ENCODE measurements at regions not wholly inside any gene's neighbourhood (a gene's known extent, or its start where the extent isn't known, plus 50 kb on each side); places are given as distances from the start of the nearest gene placed in this dataset.
A peak's percentile ranks its signal among the peaks of the same experiment; 100 is the strongest.

DNA sequence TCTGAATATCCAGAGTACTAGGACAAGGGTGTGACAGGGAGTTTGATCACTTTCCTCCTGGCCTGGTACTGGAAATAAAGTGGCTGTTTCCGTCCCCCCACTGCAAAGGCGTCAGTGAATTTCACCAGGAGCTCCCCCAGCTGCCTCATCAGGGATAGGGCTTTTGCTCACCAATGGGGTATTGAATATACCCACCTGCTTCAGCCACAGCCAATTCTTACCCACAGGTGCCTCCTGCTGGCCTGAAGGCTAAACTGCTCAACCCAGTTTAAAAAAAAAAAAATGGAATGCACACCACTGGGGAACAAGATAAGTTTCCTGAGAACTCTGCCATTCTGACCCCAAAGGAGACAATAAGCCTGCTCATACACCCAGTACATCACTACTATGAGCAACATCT lies 65.3 kb upstream of the MS4A8 start:
- TF ChIP-seq EZH2phosphoT487 (IDR thresholded peaks at IDR 0.05; ENCODE audit: borderline replicate concordance, low read length): no peak
- TF ChIP-seq CTCF (IDR thresholded peaks at IDR 0.05; ENCODE audit: low read depth, low read length, poor library complexity, severe bottlenecking): peak; percentile 68
- no peaks in the 10 kb centered on the region for H4K20me1 ChIP-seq (ENCODE audit: control insufficient read depth, insufficient read depth, low read depth, low read length)
- no peaks in the 10 kb centered on the region for H3K9me2 ChIP-seq (replicated peaks; ENCODE audit: control insufficient read depth, low read length)
- H3K27ac ChIP-seq (ENCODE audit: low read depth, low read length): no peak overlapping the region
- no peaks in the 10 kb centered on the region for H3F3A ChIP-seq (ENCODE audit: control insufficient read depth, insufficient read depth)
- no peaks in the 10 kb centered on the region for H3K36me3 ChIP-seq (ENCODE audit: control insufficient read depth, low read length)
- H3K4me2 ChIP-seq (ENCODE audit: low read length): no peak overlapping the region
- no peak overlapping the region for H3K4me3 ChIP-seq (ENCODE audit: low read length)
- no peaks in the 10 kb centered on the region for H3K79me2 ChIP-seq (ENCODE audit: control insufficient read depth, low read length)
- H3K9me3 ChIP-seq (ENCODE audit: control insufficient read depth, insufficient read depth, low read length): no peaks in the 10 kb centered on the region
- no peaks in the 10 kb centered on the region for H3K27me3 ChIP-seq (ENCODE audit: control insufficient read depth, low read length)
- no peaks in the 10 kb centered on the region for H3K4me1 ChIP-seq (ENCODE audit: control insufficient read depth, low read length)

DNA sequence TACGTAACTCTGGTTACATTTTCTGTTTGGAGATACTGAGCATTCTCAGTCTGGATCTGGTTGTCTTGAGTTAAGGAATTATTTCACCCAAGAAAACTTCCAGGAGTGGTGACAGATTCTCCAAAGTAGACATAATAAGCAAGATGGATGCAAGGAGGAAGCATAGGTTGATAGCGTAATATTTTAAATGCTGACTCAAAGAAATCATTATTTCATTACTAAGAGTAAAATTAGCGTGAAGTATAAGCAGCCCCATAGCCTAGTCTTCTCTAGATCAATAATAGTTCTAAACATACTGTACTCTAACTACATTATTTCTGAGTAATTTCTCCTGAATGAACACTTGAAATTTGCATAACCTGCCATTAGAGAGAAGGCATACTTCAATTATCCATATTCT lies 57.5 kb upstream of the MS4A8 start:
- no peaks in the 10 kb centered on the region for H3K9me2 ChIP-seq (replicated peaks; ENCODE audit: control insufficient read depth, low read length)
- H3K4me1 ChIP-seq (ENCODE audit: control insufficient read depth, low read length): no peaks in the 10 kb centered on the region
- no peaks in the 10 kb centered on the region for H3K27me3 ChIP-seq (ENCODE audit: control insufficient read depth, low read length)
- no peaks in the 10 kb centered on the region for H4K20me1 ChIP-seq (ENCODE audit: control insufficient read depth, insufficient read depth, low read depth, low read length)
- no peaks in the 10 kb centered on the region for H3K79me2 ChIP-seq (ENCODE audit: control insufficient read depth, low read length)
- no peaks in the 10 kb centered on the region for H3K36me3 ChIP-seq (ENCODE audit: control insufficient read depth, low read length)
- H3F3A ChIP-seq (ENCODE audit: control insufficient read depth, insufficient read depth): no peaks in the 10 kb centered on the region
- H3K4me2 ChIP-seq (ENCODE audit: low read length): no peak overlapping the region
- no peak overlapping the region for H3K4me3 ChIP-seq (ENCODE audit: low read length)
- H3K9me3 ChIP-seq (ENCODE audit: control insufficient read depth, insufficient read depth, low read length): no peaks in the 10 kb centered on the region
- TF ChIP-seq CTCF (IDR thresholded peaks at IDR 0.05; ENCODE audit: low read depth, low read length, poor library complexity, severe bottlenecking): no peak
- TF ChIP-seq EZH2phosphoT487 (IDR thresholded peaks at IDR 0.05; ENCODE audit: borderline replicate concordance, low read length): no peak
- H3K27ac ChIP-seq (ENCODE audit: low read depth, low read length): no peak overlapping the region

DNA sequence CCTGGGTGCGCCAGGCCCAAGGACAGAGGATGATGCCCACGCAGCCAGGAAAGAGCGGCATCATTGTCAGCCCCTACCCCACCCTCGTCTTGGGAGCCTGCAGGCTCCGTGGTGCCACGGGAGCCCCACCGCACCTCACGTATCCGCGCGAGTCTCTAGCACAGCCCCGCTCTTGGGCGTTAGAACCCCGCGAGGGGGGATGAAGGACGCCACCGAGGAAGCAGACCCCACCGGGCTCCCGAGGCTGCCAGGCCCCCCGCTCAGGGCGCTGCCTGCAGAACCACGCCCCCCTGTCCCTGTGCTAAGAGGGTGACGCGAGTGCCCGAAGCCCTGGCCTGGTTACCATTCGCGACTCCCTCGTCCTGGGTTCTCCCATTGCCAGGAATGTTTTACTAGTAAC lies 52.3 kb upstream of the MS4A8 start:
- no peaks in the 10 kb centered on the region for H3K79me2 ChIP-seq (ENCODE audit: control insufficient read depth, low read length)
- no peaks in the 10 kb centered on the region for H3F3A ChIP-seq (ENCODE audit: control insufficient read depth, insufficient read depth)
- H3K4me1 ChIP-seq (ENCODE audit: control insufficient read depth, low read length): no peaks in the 10 kb centered on the region
- H3K9me3 ChIP-seq (ENCODE audit: control insufficient read depth, insufficient read depth, low read length): no peaks in the 10 kb centered on the region
- no peaks in the 10 kb centered on the region for H3K36me3 ChIP-seq (ENCODE audit: control insufficient read depth, low read length)
- H3K27ac ChIP-seq (ENCODE audit: low read depth, low read length): no peak overlapping the region
- H3K4me3 ChIP-seq (ENCODE audit: low read length): no peak overlapping the region
- H4K20me1 ChIP-seq (ENCODE audit: control insufficient read depth, insufficient read depth, low read depth, low read length): no peaks in the 10 kb centered on the region
- H3K27me3 ChIP-seq (ENCODE audit: control insufficient read depth, low read length): no peaks in the 10 kb centered on the region
- no peaks in the 10 kb centered on the region for H3K9me2 ChIP-seq (replicated peaks; ENCODE audit: control insufficient read depth, low read length)
- no peak overlapping the region for H3K4me2 ChIP-seq (ENCODE audit: low read length)
- TF ChIP-seq CTCF (IDR thresholded peaks at IDR 0.05; ENCODE audit: low read depth, low read length, poor library complexity, severe bottlenecking) (no peak), EZH2phosphoT487 (IDR thresholded peaks at IDR 0.05; ENCODE audit: borderline replicate concordance, low read length) (no peak)
